Vagina (tissue), 2 donors: ENCODE measurements at regions not wholly inside any gene's neighbourhood (a gene's known extent, or its start where the extent isn't known, plus 50 kb on each side); places are given as distances from the start of the nearest gene placed in this dataset.
A peak's percentile ranks its signal among the peaks of the same experiment; 100 is the strongest.

ENCODE experiments used
- DNase-seq, 2 donors: peaks; one replicate each; pipeline ENCODE4 v3.0.0-alpha.2; 2017; ENCODE audit errors: extremely low spot score in 2 of 2
- H3K27ac ChIP-seq: fragments of 200-600 bp; sonication (generic); one replicate; pipeline ENCODE4 v1.5.1; 2019
- H3K27me3 ChIP-seq: fragments of 200-600 bp; sonication (generic); one replicate; pipeline ENCODE4 v1.5.1; 2019
- H3K36me3 ChIP-seq, 2 donors: fragments of 200-600 bp; sonication (generic); one replicate each; pipeline ENCODE4 v1.5.1; 2017 to 2019
- H3K4me1 ChIP-seq: fragments of 200-600 bp; sonication (generic); one replicate; pipeline ENCODE4 v1.5.1; 2019
- H3K4me3 ChIP-seq, 2 donors: fragments of 200-600 bp; sonication (generic); 1 replicate in 1 of 2; 2 replicates in 1 of 2; pipeline ENCODE4 v1.5.1; 2016 to 2019
- H3K9me3 ChIP-seq: fragments of 200-600 bp; sonication (generic); one replicate; pipeline ENCODE4 v1.5.1; 2019
- POLR2A ChIP-seq, 2 donors: fragments of 450-650 bp; IDR thresholded peaks; one replicate each; pipeline ENCODE4 v1.6.1; 2017; ENCODE audit warnings: antibody characterized with exemption in 2 of 2, mild to moderate bottlenecking in 2 of 2, moderate library complexity in 2 of 2
- POLR2AphosphoS5 ChIP-seq, 2 donors: sonication (generic); formaldehyde crosslinking; IDR thresholded peaks; one replicate each; pipeline ENCODE4 v1.9.0; 2017; ENCODE audit warnings: antibody characterized with exemption in 2 of 2, mild to moderate bottlenecking in 2 of 2, low read depth in 1 of 2; ENCODE audit not compliant: insufficient read depth in 1 of 2
- intact Hi-C: fragments of 100-400 bp; cut with DNase I; formaldehyde crosslinking; loops from one replicate; pipeline ENCODE4 v1.15.1; 2023
- TF ChIP-seq, protein P1 (sequence below), 3 experiments: fragments of 450-650 bp in 2 of 3; fragments of 200-600 bp in 1 of 3; sonication (generic) in 1 of 3; IDR thresholded peaks; one replicate each; pipeline ENCODE4 v1.5.1; 2017 to 2019; ENCODE audit warnings: antibody characterized with exemption in 3 of 3, mild to moderate bottlenecking in 2 of 3, moderate library complexity in 2 of 3

DNA sequence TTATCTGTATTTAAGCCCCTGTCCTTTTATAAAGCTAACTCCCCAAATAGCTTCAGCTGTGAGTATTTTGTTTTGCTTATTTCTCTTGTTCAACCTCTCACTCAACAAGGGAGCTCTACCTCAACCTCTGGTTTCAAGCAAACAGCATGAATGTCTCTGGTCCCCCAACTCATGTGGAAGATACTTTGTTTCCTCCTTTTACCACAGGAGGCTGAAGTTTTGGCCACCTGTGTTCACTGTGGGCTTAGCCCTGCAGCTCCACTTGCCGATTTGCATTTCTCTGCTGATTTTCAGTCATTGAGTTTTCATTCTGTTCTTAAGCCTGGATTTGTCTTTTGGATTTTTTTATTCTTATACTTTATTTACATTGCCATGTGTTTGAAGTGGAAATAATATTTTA, 613.1 kb downstream of the USP25 start:
- Histone ChIP-seq H3K27me3 (no peaks in the 10 kb centered on the region), H3K4me3 (no peak overlapping the region), H3K4me1 (peaks cover 18% of the 10 kb centered on the region), H3K27ac (no peak overlapping the region), H3K9me3 (no peaks in the 10 kb centered on the region), H3K36me3 (no peaks in the 10 kb centered on the region)
- TF ChIP-seq, protein P1, sequence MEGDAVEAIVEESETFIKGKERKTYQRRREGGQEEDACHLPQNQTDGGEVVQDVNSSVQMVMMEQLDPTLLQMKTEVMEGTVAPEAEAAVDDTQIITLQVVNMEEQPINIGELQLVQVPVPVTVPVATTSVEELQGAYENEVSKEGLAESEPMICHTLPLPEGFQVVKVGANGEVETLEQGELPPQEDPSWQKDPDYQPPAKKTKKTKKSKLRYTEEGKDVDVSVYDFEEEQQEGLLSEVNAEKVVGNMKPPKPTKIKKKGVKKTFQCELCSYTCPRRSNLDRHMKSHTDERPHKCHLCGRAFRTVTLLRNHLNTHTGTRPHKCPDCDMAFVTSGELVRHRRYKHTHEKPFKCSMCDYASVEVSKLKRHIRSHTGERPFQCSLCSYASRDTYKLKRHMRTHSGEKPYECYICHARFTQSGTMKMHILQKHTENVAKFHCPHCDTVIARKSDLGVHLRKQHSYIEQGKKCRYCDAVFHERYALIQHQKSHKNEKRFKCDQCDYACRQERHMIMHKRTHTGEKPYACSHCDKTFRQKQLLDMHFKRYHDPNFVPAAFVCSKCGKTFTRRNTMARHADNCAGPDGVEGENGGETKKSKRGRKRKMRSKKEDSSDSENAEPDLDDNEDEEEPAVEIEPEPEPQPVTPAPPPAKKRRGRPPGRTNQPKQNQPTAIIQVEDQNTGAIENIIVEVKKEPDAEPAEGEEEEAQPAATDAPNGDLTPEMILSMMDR (IDR thresholded peaks at IDR 0.05) = no peak
- TF ChIP-seq POLR2AphosphoS5 (IDR thresholded peaks at IDR 0.05; ENCODE audit: insufficient read depth in 1 of 2, low read depth in 1 of 2) (no peak), POLR2A (IDR thresholded peaks at IDR 0.05) (no peak)
- DNase-seq = no peak
- intact Hi-C loops = no loop called here

DNA sequence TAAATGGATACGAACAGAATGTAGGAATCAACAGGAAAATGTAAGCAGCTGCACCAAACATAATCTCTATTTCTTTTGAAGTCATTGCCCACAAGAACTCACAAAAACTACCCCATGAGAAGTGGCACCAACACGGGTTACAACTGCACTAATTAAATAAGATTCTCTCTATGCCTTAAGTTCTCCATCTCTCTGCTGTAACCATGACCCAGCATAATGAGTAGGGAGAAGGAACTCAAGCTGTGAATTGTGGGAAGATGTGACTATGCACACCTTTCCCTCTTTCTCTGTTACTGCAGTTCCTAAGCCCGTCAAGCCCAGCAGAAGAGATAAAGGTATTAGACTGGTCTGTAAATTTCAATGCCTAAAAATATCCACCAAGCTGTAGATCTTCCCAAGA, 614.0 kb downstream of the USP25 start:
- no peak for DNase-seq
- intact Hi-C loops = no loop called here
- Histone ChIP-seq H3K9me3 (no peaks in the 10 kb centered on the region), H3K4me3 (no peak overlapping the region), H3K36me3 (no peaks in the 10 kb centered on the region), H3K27me3 (no peaks in the 10 kb centered on the region), H3K4me1 (peaks cover 24% of the 10 kb centered on the region), H3K27ac (no peak overlapping the region)
- TF ChIP-seq POLR2A (IDR thresholded peaks at IDR 0.05) = no peak
- TF ChIP-seq POLR2AphosphoS5 (IDR thresholded peaks at IDR 0.05; ENCODE audit: insufficient read depth in 1 of 2, low read depth in 1 of 2) = no peak
- TF ChIP-seq, protein P1 (IDR thresholded peaks at IDR 0.05) = no peak

DNA sequence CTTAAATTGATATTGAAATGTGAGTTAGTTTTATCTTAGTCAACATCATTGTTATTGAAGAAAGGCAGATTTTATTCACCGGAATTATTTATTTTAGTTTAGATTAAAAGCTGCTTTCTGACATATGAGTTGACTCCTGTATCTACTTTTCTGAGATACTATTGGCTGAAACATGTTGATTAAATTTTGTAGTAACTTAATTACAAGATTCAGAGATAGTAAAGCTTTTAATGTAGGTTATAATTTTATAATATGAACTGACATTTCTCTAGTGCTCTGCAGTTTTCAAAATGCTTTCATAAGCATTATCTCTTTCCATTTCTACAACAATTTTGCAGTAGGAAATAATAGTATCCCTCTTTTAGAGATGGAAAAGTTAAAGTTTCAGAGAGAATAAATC, 616.0 kb downstream of the USP25 start:
- no peak for TF ChIP-seq POLR2A (IDR thresholded peaks at IDR 0.05)
- TF ChIP-seq, protein P1 (IDR thresholded peaks at IDR 0.05) = no peak
- no peak for TF ChIP-seq POLR2AphosphoS5 (IDR thresholded peaks at IDR 0.05; ENCODE audit: insufficient read depth in 1 of 2, low read depth in 1 of 2)
- no peaks in the 10 kb centered on the region for H3K27me3 ChIP-seq

GRCh38 chr21:16347223-16347622, 617.4 kb downstream of the USP25 start:
- Histone ChIP-seq H3K27ac (no peak overlapping the region), H3K4me3 (no peak overlapping the region), H3K27me3 (no peaks in the 10 kb centered on the region), H3K36me3 (no peaks in the 10 kb centered on the region), H3K9me3 (no peaks in the 10 kb centered on the region), H3K4me1 (peaks cover 24% of the 10 kb centered on the region)
- TF ChIP-seq POLR2A (IDR thresholded peaks at IDR 0.05) (no peak), POLR2AphosphoS5 (IDR thresholded peaks at IDR 0.05; ENCODE audit: insufficient read depth in 1 of 2, low read depth in 1 of 2) (no peak)
- TF ChIP-seq, protein P1 (IDR thresholded peaks at IDR 0.05) = no peak
- DNase-seq = no peak
- intact Hi-C loops = no loop called here

More for the DNA sequence above, 616.0 kb downstream of the USP25 start:
- intact Hi-C loops = no loop called here
- no peaks in the 10 kb centered on the region for H3K36me3 ChIP-seq
- H3K9me3 ChIP-seq = no peaks in the 10 kb centered on the region
- H3K4me1 ChIP-seq = peaks cover 24% of the 10 kb centered on the region
- H3K4me3 ChIP-seq = no peak overlapping the region
- H3K27ac ChIP-seq = no peak overlapping the region
- DNase-seq = no peak

- no peaks in the 10 kb centered on the region for H3K27me3 ChIP-seq
- no peaks in the 10 kb centered on the region for H3K9me3 ChIP-seq
- no peak overlapping the region for H3K4me3 ChIP-seq
- DNase-seq = no peak
- H3K27ac ChIP-seq = peak overlapping the region; percentile 24
- TF ChIP-seq, protein P1 (IDR thresholded peaks at IDR 0.05) = no peak
- no peak for TF ChIP-seq POLR2AphosphoS5 (IDR thresholded peaks at IDR 0.05; ENCODE audit: insufficient read depth in 1 of 2, low read depth in 1 of 2)
- TF ChIP-seq POLR2A (IDR thresholded peaks at IDR 0.05) = no peak
- intact Hi-C loops = no loop called here
- H3K4me1 ChIP-seq = peaks cover 12% of the 10 kb centered on the region
- H3K36me3 ChIP-seq = no peaks in the 10 kb centered on the region
Observed at GRCh38 chr21:16353764-16354163, 624.0 kb downstream of the USP25 start.
